Common myeloid progenitor, CD34-positive (primary cell): ENCODE measurements at regions not wholly inside any gene's neighbourhood (a gene's known extent, or its start where the extent isn't known, plus 50 kb on each side); places are given as distances from the start of the nearest gene placed in this dataset.
A peak's percentile ranks its signal among the peaks of the same experiment; 100 is the strongest.
"Not testable (repeated sequence)": the region's sequence is repeated elsewhere in the genome, so short reads cannot be mapped to it uniquely, and the experiment has no call there.

Source experiments
- CTCF ChIA-PET: fragments of 350-600 bp; sonication (Branson Sonifier 250); formaldehyde crosslinking; loops from one replicate; lab custom pipeline; 2021; ENCODE audit warnings: antibody characterized with exemption; lab: Charles Lee
- POLR2A ChIA-PET: fragments of 350-600 bp; sonication (Branson Sonifier 250); formaldehyde crosslinking; loops from one replicate; lab custom pipeline; 2021; ENCODE audit warnings: antibody characterized with exemption; lab: Charles Lee
- DNase-seq, 3 donors: peaks; one replicate each; pipeline versions ENCODE4 v3.0.0 to v3.0.0-alpha.2; 2013
- H3K27ac ChIP-seq, 2 experiments: 1 replicate in 1 of 2; 2 replicates in 1 of 2; pipeline ENCODE4 v1.7.0; 2013; ENCODE audit warnings: inconsistent platforms in 2 of 2, low read length in 2 of 2, mild to moderate bottlenecking in 2 of 2, low read depth in 1 of 2, moderate library complexity in 1 of 2; ENCODE audit not compliant: severe bottlenecking in 2 of 2, insufficient read depth in 1 of 2, poor library complexity in 1 of 2
- H3K27me3 ChIP-seq, 5 experiments: replicated peaks in 2 of 5; 1 replicate in 3 of 5; 2 replicates in 2 of 5; pipeline versions ENCODE4 v1.6.1 to v1.7.0; 2013; ENCODE audit warnings: low read length in 4 of 5, mild to moderate bottlenecking in 2 of 5, moderate library complexity in 2 of 5, inconsistent platforms in 1 of 5; ENCODE audit not compliant: insufficient read depth in 5 of 5, control insufficient read depth in 4 of 5
- H3K36me3 ChIP-seq, 4 experiments: 1 replicate in 2 of 4; 2 replicates in 2 of 4; pipeline versions ENCODE4 v1.6.1 to v1.7.0; 2013; ENCODE audit warnings: low read length in 3 of 4, control low read depth in 1 of 4, mild to moderate bottlenecking in 1 of 4; ENCODE audit not compliant: control insufficient read depth in 4 of 4, insufficient read depth in 4 of 4
- H3K4me1 ChIP-seq, 4 experiments: 1 replicate in 3 of 4; 2 replicates in 1 of 4; pipeline versions ENCODE4 v1.6.1 to v1.7.1; 2013; ENCODE audit warnings: low read length in 3 of 4, mild to moderate bottlenecking in 3 of 4, control low read depth in 1 of 4, inconsistent platforms in 1 of 4, moderate library complexity in 1 of 4; ENCODE audit not compliant: control insufficient read depth in 4 of 4, insufficient read depth in 4 of 4; ENCODE audit errors: control extremely low read depth in 1 of 4
- H3K4me3 ChIP-seq, 7 experiments: 1 replicate in 4 of 7; 2 replicates in 3 of 7; pipeline versions ENCODE4 v1.5.1 to v1.7.0; 2013; ENCODE audit warnings: mild to moderate bottlenecking in 7 of 7, low read length in 6 of 7, moderate library complexity in 6 of 7, inconsistent platforms in 2 of 7, low read depth in 2 of 7, control low read depth in 1 of 7; ENCODE audit not compliant: insufficient read depth in 4 of 7, control insufficient read depth in 1 of 7; ENCODE audit errors: extremely low read depth in 1 of 7
- H3K9me3 ChIP-seq, 5 experiments: 1 replicate in 4 of 5; 2 replicates in 1 of 5; pipeline versions ENCODE4 v1.6.1 to v1.7.1; 2013; ENCODE audit warnings: low read length in 4 of 5, mild to moderate bottlenecking in 2 of 5, inconsistent platforms in 1 of 5, low read depth in 1 of 5, moderate library complexity in 1 of 5; ENCODE audit not compliant: control insufficient read depth in 4 of 5, insufficient read depth in 2 of 5; ENCODE audit errors: control extremely low read depth in 1 of 5
- WGBS: methylation state at CpG from one replicate; pipeline ENCODE4 v1.1.5; 2013; ENCODE audit not compliant: insufficient coverage; 5-methylcytosine and 5-hydroxymethylcytosine counted together

DNA sequence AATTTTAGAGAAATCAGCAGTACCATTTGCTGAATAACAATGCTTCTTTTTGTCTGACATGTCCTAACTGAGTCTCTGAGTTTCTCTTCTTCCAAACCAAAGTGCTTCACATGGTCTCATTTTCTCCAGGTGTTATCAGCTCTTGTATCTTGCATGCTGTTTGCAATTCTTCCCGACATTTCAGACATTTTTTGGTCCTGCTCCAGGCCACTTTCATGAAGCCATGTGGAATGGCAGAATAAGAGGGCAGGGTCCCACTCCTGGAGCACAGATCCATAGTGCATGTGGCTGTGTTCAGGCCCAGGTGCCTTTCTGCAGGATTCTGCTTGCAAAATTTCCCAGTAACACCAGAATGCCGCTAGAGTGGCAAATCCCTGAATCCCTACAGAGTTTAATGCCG is 916.2 kb downstream of the NXPH1 start:
- CTCF ChIA-PET: interaction anchor here (0.6 kb wide), 1 partner anchor 725 kb away, joined by 4 read pairs; no protein-coding TSS in a partner anchor
- peaks cover 0 to 1% (median 0%) of the 10 kb centered on the region in 5 experiments for H3K9me3 ChIP-seq
- no peak overlapping the region for H3K4me3 ChIP-seq
- DNase-seq: no peak
- no peak overlapping the region for H3K27ac ChIP-seq
- POLR2A ChIA-PET: interaction anchor here (0.6 kb wide), 1 partner anchor 212 kb away, joined by 3 read pairs; no protein-coding TSS in a partner anchor
- no peaks in the 10 kb centered on the region for H3K36me3 ChIP-seq
- H3K27me3 ChIP-seq: no peaks in the 10 kb centered on the region
- H3K4me1 ChIP-seq: no peaks in the 10 kb centered on the region
- 90% methylated on average over 3 of the region's 3 CpGs for WGBS

DNA sequence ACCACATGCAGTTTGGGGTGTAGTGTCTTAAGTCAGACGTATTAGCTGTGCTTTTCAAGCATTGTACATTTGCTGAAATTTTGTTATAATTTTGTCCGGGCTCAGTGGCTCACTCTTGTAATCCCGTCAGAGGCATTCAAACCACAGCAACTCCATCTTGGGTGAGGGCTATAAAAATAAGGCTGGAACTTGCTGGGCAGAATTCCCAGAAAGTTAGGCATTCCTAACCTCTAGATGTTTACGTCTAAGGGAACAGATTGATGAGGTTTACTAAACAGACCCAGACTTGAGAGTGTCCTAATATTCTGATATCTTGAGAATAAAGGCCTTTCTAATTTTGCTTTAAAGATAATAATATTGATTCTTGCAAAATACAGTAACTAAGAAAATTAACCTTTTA is 957.8 kb downstream of the NXPH1 start:
- Histone ChIP-seq H3K4me3 (no peak overlapping the region), H3K27ac (no peak overlapping the region), H3K27me3 (no peaks in the 10 kb centered on the region), H3K9me3 (peaks cover 0 to 14% (median 6%) of the 10 kb centered on the region in 5 experiments), H3K36me3 (no peaks in the 10 kb centered on the region), H3K4me1 (no peaks in the 10 kb centered on the region)
- ChIA-PET CTCF (no interaction called here), POLR2A (no interaction called here)
- 100% methylated on average over 2 of the region's 4 CpGs for WGBS
- DNase-seq: no peak

DNA sequence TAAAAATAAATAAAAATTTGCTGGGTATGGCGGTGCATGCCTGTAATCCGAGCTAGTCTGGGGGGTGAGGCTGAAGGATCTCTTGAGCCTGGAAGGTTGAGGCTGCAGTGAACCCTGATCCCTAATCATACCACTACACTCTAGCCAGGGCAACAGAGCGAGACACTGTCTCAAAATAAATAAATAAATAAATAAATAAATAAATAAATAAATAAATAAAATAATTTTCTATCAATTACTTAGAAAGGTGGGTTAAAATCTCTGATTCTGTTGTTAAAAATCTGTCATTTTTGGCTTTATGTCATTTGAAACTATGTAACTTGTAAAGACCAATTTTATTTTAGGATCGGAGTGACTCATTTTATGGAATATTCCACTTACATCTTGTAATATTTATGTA is 958.6 kb downstream of the NXPH1 start:
- POLR2A ChIA-PET: no interaction called here

DNA sequence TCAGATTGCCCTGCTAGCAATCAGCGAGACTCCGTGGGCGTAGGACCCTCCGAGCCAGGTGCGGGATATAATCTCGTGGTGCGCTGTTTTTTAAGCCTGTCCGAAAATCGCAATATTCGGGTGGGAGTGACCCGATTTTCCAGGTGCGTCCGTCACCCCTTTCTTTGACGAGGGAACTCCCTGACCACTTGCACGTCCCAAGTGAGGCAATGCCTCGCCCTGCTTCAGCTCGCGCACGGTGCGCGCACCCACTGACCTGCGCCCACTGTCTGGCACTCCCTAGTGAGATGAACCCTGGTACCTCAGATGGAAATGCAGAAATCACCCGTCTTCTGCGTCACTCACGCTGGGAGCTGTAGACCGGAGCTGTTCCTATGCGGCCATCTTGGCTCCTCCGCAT is 971.0 kb downstream of the NXPH1 start:
- POLR2A ChIA-PET: not testable (repeated sequence)

More for the DNA sequence above, 958.6 kb downstream of the NXPH1 start:
- no peak overlapping the region for H3K4me3 ChIP-seq
- H3K27me3 ChIP-seq: no peaks in the 10 kb centered on the region
- H3K27ac ChIP-seq: no peak overlapping the region
- CTCF ChIA-PET: no interaction called here
- WGBS: no CpG with 5 or more reads among the region's 4 CpGs
- H3K4me1 ChIP-seq: no peaks in the 10 kb centered on the region
- H3K36me3 ChIP-seq: no peaks in the 10 kb centered on the region
- DNase-seq: no peak
- peaks cover 0 to 13% (median 6%) of the 10 kb centered on the region in 5 experiments for H3K9me3 ChIP-seq

DNA sequence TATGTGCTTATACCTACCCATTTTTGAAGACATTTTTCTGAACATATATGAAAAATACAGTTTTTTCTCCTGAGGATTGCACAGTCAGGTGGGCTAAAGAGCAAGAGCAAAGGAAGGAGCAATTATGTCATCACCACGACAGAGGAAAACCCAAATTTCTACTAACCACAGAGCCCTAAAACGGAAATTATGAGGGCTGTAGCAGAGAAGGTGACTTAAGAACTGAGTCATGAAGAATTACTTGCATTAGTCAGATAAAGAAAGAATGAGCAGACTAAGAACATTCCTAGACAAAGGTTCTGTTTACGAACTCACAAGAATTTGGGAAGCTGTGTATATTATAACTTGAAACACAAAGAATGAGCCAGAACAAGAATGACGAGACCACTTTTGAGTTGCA is 974.4 kb downstream of the NXPH1 start:
- WGBS: 80% methylated on average over 2 of the region's 4 CpGs
- ChIA-PET POLR2A (no interaction called here), CTCF (no interaction called here)
- Histone ChIP-seq H3K27me3 (no peaks in the 10 kb centered on the region), H3K4me3 (no peak overlapping the region), H3K27ac (no peak overlapping the region), H3K36me3 (no peaks in the 10 kb centered on the region), H3K4me1 (peaks cover 0 to 3% (median 0%) of the 10 kb centered on the region in 4 experiments), H3K9me3 (no peaks in the 10 kb centered on the region)
- peak in 1 of 3 donors; percentile 2 for DNase-seq

More for the DNA sequence above, 971.0 kb downstream of the NXPH1 start:
- H3K27ac ChIP-seq, DNase-seq, CTCF ChIA-PET, H3K4me3 ChIP-seq, H3K36me3 ChIP-seq, H3K4me1 ChIP-seq, H3K27me3 ChIP-seq, H3K9me3 ChIP-seq: not testable (repeated sequence)
- WGBS: 95% methylated on average over 25 of the region's 28 CpGs

DNA sequence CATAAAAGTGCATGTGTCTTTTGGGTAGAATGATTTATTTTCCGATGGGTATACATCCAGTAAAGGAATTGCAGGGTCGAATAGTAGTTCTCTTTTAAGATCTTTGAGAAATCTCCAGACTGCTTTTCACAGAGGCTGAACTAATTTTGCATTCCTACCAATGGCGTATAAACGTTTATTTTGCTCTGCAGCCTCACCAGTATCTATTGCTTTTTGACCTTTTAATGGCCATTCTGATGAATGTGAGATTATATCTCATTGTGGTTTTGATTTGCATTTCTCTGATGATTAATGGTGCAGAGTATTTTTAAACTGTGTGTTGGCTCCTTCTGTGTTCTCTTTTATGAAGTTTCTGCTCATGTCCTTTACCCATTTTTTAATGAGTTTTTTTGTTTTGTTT is 1020.1 kb downstream of the NXPH1 start:
- 85% methylated on average over 4 of the region's 4 CpGs for WGBS
- no peaks in the 10 kb centered on the region for H3K9me3 ChIP-seq
- H3K4me1 ChIP-seq: no peaks in the 10 kb centered on the region
- H3K4me3 ChIP-seq: no peak overlapping the region
- no peaks in the 10 kb centered on the region for H3K27me3 ChIP-seq
- DNase-seq: no peak
- H3K27ac ChIP-seq: no peak overlapping the region
- no peaks in the 10 kb centered on the region for H3K36me3 ChIP-seq
- ChIA-PET CTCF (no interaction called here), POLR2A (no interaction called here)

DNA sequence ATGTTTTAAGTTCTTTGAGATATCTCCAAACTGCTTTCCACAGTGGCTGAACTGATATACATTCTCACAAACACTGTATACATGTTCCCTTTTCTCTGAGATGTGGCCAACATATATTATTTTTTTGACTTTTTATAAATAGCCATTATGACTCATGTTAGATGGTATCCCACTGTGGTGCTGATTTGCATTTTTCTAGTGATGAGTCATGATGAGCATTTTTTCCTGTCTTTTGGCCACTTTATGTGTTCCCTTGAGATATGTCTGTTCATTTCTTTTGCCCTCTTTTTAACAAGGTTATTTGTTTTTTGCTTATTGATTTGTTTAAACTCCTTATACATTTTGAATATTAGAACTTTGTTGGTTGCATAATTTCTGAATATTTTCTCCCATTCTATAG is 1055.1 kb downstream of the NXPH1 start:
- Histone ChIP-seq H3K4me3 (no peak overlapping the region), H3K4me1 (no peaks in the 10 kb centered on the region), H3K27ac (no peak overlapping the region), H3K9me3 (peaks cover 0 to 4% (median 0%) of the 10 kb centered on the region in 5 experiments), H3K36me3 (no peaks in the 10 kb centered on the region), H3K27me3 (no peaks in the 10 kb centered on the region)
- DNase-seq: peak; percentile 1 to 60 (median 40)
- POLR2A ChIA-PET: no interaction called here
- CTCF ChIA-PET: no interaction called here
